HG03066 (cell line): ENCODE measurements at regions not wholly inside any gene's neighbourhood (a gene's known extent, or its start where the extent isn't known, plus 50 kb on each side); places are given as distances from the start of the nearest gene placed in this dataset.
"Not testable (repeated sequence)": the region's sequence is repeated elsewhere in the genome, so short reads cannot be mapped to it uniquely, and the experiment has no call there.

Experiments
- ATAC-seq: cut with Tn5 transposase; IDR thresholded peaks from one replicate; pipeline ENCODE4 v1.9.1; 2021; ENCODE audit warnings: low read depth; ENCODE audit not compliant: unreplicated experiment

DNA sequence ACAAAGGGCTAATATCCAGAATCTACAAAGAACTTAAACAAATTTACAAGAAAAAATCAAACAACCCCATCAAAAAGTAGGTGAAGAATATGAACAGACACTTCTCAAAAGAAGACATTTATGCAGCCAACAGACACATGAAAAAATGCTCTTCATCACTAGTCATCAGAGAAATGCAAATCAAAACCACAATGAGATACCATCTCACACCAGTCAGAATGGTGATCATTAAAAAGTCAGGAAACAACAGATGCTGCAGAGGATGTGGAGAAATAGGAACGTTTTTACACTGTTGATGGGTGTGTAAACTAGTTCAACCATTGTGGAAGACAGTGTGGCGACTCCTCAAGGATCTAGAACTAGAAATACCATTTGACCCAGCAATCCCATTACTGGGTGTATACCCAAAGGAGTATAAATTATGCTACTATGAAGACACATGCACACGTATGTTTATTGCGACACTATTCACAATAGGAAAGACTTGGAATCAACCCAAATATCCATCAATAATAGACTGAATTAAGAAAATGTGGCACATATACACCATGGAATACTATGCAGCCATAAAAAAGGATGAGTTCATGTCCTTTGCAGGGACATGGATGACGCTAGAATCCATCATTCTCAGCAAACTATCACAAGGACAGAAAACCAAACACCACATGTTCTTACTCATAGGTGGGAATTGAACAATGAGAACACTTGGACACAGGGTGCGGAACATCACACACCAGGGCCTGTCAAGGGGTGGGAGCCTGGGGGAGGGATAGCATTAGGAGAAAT lies 241.5 kb downstream of the KCNRG start:
- not testable (repeated sequence) for ATAC-seq

DNA sequence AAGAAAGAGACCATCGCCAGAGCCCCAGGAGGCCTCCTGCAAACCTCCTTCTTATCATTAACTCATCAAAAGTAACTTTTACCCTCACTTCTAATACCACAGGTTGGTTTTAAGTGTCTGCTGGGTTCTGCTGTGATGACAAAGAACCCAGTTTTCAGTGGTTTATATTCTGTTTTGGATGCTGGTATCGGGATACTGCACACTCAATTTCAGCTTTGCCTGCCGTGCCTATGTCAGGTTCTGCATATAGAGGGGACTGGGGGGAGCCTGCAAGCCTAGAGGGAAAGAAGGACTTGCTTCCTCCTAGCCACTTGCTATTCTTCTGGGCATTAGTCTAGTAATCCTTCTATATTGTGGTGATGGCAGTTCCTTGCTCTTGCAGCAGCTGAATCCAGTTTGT lies 242.4 kb downstream of the KCNRG start:
- no peak for ATAC-seq

DNA sequence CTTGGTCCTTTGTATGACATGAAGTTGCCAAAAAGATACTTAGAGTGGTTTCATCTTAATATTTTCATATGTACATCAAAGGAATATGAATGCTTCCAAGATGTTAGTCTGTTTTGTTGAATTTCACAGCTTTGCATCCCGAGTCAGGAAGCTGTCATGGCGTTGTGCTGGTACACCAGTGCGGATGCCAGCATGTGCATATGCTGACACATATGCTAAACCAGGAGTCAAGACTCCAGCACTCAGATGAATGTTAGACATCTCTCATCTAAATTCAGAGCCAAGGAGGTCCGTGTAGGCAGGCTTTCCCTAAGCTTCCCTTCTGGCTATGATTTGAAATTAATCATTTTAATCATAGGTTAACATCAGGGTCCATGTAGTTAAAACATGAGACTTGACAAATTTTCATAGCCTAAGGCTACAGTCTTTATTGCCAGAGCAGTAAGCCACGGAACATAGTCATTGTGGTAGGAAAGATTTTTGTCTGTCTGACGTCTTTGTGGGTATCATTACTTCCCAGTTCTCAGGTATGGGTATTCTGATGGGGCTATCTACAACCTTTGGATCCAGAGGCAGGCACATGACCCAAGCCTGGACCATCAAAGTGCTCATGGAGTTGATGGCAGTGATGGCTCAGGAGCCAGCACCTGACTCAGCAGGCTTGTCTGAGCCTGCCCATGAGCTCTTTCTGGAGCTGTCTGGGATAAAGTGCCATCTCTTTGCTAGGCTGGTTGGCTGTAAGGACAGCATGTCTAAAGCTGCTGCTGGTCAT lies 246.1 kb downstream of the KCNRG start:
- ATAC-seq = no peak

DNA sequence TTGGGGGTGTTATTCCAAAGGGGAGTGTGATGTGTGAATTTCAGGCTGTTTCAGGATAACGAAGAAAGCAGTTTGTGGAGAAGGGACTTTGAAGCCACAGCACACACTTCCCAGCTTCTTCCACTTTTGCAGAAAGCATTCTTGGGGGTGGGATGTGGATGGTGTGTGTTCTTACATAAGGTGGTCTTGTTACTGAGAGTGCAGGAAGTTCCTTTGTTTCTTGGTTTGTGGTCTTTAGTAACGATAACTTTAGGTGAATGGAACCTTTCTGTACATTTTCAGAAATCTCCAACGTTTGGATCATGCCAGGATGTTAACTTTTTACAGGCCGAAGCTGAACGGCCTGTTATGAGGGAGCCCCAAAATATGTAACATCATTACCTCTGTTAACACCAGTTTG lies 251.8 kb downstream of the KCNRG start:
- no peak for ATAC-seq

DNA sequence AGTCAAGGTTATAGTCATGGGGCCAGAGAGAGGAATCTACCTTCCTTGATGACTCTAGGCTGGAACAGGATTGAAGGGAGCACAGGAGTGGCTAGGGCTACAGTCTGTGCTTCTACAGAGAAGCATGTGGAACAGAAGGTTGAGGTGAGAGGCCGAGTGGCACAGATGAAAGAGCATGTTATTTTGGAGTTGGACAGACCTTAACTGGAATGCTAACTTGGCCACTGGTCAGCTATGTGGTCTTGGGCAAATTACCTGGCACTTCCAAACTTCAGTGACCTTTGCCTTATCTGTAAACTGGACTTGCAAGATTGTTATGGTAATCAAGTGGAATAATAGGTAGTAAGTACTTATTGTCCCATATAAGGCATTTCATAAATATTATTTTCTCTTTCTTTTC lies 252.7 kb downstream of the KCNRG start:
- ATAC-seq = no peak

DNA sequence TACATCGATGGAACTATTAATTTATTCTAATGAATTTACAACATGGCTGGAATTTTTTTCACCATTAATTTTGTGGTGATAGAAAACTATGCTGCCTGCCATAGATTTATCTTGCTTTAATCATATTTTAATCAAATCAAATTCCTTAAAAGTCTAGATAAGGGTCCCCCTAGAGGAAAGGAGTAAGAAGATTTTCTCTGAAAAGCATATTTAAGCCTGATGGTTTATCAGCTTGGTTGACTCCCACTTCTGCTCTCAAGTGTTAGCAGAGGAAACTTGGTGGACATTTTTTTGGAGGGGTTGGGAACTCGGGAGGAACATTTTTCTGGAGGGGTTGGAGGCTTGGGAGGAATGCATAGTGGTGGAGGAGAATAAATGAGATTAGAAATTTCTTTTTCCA lies 253.3 kb downstream of the KCNRG start:
- no peak for ATAC-seq

DNA sequence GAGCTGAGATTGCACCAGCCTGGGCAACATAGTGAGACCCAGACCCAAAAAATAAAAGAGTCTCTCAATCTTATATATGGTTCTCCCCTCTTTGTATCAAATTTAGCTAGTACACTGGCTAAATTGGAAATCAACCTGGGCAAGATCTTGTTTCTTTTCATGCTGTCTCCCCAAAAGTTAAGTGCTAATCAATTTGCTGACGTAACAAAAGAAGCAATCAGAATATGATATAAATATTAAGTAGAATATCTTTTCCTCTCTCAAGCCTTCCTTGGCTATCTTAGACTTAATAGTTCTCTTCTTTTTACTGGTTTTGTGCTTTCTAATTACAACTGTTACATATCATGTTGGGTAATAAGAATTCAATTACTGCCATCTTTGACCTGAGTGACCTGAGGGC lies 258.9 kb downstream of the KCNRG start:
- no peak for ATAC-seq

DNA sequence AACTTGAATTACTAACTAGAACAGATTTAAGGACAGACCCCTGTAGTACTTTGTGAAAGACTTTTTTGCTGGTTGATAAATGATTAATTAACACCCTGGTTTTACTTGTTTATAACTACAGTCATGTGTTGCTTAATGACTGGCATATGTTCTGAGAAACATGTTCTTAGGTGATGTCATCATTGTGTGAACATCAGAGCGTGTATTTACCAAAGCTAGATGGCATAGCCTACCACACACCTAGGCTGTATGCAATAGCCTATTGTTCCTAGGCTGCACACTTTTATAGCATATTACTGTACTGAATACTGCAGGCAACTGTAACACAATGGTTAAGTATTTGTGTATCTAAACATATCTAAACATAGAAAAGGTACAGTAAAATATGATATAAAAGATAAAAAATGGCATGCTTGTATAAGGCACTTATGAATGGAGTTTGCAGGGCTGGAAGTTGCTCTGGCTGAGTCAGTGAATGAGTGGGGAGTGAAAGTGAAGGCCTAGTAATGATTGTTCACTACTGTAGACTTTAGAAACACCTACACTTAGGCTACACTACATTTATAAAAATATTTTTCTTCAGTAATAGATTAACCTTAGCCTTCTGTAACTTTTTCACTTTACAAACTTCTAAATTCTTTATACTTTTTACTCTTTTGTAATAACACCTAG lies 260.3 kb downstream of the KCNRG start:
- no peak for ATAC-seq

DNA sequence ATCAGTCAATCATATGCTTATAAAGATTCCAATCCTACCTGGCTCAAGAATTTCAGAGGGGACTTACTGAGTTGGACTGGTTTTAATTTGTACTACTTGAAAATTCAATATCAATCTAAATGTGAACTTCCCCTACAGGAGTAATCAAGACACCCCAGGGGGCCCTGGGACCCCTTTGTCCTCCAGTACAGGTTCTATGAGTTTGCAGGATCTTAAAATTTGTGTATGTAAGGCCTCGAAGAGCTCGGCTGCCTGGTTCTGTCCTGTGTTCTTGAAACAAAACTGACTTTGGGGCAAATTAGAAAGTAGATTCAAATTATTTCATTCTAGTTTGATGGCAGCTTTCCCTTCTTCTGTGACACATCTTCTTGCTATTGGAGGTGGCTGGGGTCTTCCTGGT lies 261.3 kb downstream of the KCNRG start:
- ATAC-seq = no peak

DNA sequence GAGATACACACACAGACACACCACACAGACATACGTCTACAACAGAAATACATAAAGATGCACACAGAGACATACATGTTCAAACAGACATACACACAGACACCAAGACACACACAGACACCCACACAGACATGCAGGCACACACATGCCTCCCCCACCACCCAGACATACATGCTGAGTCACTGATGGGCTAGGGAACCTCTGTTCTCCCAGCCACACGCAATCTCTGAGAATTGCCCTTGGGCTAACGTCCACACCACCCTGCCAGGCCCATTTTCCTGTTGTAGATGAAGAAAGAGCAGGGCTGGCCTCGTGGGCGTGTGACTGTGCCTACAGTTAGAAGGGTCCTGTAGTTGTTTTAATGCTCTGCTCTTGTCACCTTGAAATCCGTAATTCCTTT lies 261.9 kb downstream of the KCNRG start:
- ATAC-seq = no peak

DNA sequence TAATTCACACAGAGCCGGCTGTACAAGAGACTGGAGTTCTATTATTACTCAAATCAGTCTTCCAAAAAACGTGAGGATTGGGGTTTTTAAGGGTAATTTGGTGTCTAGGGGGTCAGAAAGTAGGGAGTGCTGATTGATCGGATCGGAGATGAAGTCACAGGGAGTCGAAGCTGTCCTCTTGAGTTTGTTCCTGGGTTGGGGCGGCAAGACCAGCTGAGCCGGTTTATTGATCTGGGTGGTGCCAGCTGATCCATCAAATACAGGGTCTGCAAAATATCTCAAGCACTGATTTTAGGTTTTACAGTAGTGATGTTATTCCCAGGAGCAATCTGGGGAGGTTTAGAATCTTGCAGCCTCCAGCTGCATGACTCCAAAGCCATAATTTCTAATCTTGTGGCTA lies 262.7 kb downstream of the KCNRG start:
- ATAC-seq = no peak

DNA sequence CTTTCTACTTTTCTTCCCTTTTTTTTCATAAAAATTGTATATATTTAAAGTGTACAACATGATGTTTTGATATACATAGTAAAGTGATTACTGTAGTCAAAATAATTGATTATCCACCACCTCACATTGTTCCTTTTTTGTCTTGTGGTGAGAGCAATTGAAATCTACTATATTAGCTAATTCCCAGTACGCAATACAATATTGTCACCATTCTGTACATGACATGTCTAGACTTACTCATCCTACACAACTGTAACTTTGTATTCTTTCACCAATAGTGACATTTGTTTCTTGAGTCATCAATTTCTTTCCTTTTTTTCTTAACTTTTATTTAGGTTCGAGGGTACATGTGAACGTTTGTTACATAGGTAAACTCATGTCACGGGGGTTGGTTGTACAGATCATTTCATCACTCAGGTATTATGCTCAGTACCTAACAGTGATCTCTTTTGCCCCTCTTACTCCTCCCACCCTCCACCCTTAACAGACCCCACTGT lies 265.2 kb downstream of the KCNRG start:
- no peak for ATAC-seq

DNA sequence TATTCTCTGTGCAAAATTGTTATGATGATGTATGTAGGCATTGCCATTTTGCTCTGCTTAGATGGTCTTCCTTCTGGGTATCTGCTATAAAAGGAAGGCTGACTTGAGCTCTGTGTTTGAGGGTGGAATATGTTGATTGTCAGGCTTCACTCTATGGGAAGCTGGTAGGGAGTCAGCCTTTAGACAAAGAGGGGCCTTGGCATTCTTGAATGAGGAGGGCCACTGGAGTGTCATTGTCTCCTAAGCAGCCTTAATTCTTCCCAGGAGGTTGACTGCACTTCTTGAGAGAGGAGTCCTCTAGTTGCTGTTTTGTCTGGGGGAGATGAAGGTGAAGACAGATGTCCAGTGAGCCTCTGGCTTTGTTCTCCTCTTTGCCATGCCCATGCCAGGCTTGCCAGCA lies 266.8 kb downstream of the KCNRG start:
- ATAC-seq = no peak

DNA sequence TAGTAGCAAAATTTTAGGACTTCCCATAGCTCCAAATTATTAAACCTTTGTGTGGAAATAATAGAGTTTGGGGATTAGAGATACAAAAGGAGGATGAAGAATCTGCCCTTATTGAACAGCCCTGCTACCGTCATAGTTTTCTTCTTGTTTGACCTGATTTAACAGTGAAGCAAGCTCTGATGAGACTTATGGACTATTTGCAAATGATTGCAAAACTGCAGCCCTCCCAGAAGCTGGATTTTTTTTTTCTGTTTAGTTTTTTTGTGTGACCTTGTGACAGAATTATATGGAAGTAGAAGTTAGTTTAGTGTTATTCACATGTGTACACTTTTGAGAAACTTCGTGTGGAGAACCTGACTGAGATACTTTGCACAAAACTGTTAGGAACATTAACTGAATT lies 267.8 kb downstream of the KCNRG start:
- ATAC-seq = no peak

DNA sequence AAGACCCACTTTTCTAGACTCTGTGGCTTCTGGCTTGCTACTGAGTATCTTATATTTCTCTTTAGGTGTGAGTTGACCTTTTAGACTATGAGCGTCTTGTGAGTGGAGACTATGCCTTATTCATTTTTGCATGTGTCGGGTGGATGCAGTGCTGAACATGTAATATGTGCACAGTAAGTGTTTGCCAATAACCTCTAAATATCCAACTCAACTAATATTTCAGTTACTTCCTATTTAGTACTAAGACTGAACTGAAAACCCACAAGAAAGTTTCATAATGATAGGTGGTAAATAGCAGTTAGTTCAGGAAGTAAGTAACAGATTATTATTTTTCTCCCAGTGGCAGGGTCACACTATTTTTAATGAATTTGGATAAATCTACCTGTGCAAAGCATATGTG lies 269.3 kb downstream of the KCNRG start:
- peak; percentile 83 for ATAC-seq

DNA sequence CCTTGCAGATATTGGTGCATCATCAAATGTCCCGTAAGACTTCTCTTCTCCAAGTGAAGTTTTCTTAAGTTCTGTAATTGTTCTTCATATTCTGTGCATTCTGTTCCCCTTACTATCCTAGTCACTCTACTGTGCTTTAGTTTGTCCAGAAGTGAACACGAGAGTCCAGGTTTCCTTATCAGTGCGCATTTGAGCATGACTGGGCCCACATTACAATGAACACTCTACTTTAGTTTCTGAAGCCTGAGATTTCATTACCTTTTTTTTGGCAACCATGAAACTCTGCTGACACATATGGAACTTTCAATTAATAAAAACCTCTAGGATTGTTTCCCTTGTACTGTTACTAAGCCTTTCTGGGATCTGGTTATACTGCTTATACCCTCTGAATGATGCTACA lies 270.0 kb downstream of the KCNRG start:
- ATAC-seq = no peak

DNA sequence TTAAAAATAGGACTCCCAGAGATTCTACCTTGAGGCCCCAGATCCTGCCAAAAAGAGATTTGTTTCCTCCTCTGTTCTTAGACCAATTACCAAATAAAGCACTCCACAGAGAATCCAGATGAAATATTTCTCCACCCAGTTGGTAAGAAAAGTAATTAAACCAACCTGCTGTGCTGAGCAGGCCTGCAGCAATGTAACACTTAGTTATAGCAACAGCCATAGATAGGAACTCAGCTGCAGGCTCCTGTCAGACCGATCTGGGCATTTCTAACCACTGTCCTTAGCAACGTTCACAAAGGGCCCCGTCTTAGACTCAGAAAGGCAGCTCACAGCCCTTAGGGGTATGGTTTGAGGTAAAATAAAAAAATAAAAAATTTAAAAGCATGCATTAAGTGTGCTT lies 271.1 kb downstream of the KCNRG start:
- ATAC-seq = no peak

DNA sequence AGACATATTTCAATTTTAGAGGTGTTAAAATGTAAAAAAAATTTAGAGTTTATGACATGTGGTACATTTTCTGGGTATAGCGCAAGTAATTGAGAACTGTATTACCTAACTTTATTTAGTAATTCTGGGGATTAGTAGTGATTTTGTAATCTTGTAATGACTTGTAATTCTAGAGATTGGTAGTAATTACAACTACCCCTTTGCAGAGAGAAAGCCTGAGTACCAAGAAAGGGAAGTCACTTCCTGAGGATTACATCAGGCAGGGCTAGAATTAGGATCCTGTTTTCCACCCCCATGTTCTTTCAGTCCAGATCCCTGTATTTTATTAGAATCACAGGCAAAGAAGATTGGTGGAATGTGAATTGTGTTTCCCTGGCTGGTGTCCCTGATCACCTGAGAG lies 274.9 kb downstream of the KCNRG start:
- no peak for ATAC-seq

DNA sequence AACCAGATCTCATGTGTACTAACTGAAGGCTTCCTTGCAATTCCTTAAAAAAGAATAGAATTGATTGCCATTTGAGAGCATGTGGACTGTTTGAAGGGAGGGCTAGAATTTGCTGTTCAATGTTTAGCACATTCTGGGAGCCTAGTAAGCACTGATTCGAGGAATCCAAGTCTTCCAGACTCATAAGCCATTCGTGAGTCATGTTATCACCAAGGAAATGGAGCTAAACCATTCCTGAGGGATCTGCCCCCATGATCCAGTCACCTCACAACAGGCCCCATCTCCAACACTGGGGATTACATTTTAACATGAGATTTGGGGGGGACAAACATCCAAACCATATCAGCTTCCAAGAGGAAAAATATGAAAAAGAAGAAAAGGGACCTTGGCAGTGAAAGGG lies 276.4 kb downstream of the KCNRG start:
- ATAC-seq = no peak

DNA sequence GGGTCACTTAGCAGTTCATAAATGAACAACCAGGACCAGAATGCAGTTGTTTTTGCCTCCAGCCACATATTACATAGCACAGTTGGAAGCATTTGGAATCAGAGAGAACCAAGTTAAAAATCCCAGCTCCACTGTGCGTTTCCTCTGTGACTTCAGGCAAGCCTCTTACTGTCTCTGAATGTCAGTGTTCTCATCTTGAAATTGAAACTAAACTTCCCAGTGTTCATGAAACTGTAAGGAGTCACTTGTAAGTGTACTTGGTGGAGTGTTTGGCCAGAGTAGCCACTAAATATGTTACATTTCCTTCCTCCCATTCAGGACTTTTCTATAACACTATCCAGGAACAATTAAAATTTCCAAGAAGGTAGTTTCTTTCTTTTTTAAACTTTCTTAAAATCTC lies 276.8 kb downstream of the KCNRG start:
- no peak for ATAC-seq

DNA sequence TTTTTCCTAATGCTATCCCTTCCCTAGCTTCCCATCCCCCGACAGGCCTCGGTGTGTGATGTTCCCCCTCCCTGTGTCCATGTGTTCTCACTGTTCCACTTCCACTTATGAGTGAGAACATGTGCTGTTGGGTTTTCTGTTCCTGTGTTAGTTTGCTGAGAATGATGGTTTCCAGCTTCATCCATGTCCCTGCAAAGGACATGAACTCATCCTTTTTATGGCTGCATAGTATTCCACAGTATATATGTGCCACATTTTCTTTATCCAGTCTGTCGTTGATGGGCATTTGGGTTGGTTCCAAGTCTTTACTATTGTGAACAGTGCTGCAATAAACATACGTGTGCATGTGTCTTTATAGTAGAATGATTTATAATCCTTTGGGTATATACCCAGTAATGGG lies 279.2 kb downstream of the KCNRG start:
- not testable (repeated sequence) for ATAC-seq
